Testis (tissue), 2 donors: ENCODE measurements at regions not wholly inside any gene's neighbourhood (a gene's known extent, or its start where the extent isn't known, plus 50 kb on each side); places are given as distances from the start of the nearest gene placed in this dataset.

Experiments
- POLR2A ChIP-seq: fragments of 450-650 bp; IDR thresholded peaks from one replicate; pipeline ENCODE4 v1.6.1; 2017; ENCODE audit warnings: antibody characterized with exemption, mild to moderate bottlenecking, moderate library complexity
- TF ChIP-seq, protein P1 (sequence below), 3 experiments: fragments of 450-650 bp in 2 of 3; fragments of 200-600 bp in 1 of 3; sonication (generic) in 1 of 3; IDR thresholded peaks; one replicate each; pipeline ENCODE4 v1.5.1; 2016 to 2019; ENCODE audit warnings: antibody characterized with exemption in 3 of 3, mild to moderate bottlenecking in 2 of 3, moderate library complexity in 1 of 3

DNA sequence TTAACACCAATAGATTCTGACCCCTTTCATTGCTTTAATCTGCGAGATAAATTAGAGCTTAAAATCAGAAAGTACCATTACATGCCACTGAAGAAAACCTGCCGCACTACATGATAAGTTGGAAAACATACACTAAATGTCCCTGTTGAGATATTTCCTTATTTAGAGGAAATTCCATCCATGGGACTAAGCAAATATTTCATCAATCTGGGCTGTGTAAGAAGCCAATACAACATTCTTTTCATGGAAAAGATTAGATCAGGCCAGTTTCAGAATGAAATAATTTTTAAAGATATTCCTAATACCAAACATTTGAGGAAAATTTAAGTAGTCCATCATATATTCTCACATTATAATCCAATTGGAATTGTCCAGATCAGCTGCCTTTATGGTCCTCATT lies 112.8 kb downstream of the LLPH start:
- TF ChIP-seq POLR2A, result no peak
- TF ChIP-seq, protein P1, sequence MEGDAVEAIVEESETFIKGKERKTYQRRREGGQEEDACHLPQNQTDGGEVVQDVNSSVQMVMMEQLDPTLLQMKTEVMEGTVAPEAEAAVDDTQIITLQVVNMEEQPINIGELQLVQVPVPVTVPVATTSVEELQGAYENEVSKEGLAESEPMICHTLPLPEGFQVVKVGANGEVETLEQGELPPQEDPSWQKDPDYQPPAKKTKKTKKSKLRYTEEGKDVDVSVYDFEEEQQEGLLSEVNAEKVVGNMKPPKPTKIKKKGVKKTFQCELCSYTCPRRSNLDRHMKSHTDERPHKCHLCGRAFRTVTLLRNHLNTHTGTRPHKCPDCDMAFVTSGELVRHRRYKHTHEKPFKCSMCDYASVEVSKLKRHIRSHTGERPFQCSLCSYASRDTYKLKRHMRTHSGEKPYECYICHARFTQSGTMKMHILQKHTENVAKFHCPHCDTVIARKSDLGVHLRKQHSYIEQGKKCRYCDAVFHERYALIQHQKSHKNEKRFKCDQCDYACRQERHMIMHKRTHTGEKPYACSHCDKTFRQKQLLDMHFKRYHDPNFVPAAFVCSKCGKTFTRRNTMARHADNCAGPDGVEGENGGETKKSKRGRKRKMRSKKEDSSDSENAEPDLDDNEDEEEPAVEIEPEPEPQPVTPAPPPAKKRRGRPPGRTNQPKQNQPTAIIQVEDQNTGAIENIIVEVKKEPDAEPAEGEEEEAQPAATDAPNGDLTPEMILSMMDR (IDR thresholded peaks at IDR 0.05), result no peak
